ENCODE measurements at regions not wholly inside any gene's neighbourhood (a gene's known extent, or its start where the extent isn't known, plus 50 kb on each side); places are given as distances from the start of the nearest gene placed in this dataset.

DNA sequence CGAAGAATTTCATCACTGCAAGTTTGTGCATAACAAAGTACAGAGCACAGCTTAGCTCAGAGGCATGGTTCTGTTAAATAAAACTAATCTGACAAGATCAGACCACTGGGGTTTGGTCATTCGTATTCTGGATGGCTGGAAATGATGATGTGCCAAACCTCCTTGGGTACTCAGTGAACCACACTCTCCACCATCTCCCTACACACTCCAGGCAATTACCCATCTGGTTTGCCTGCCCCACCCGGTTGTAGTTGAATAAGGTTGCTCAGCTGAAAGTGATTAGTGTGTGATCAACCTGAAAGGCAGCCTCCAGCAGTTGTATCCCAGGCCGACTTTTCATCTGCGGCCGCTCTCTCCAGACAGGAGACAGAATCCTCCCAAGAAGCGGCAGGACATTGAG is 371.4 kb downstream of the TLE1 start:
- Histone ChIP-seq H2BK12ac (ENCODE audit: insufficient read length, low read depth, low read length) (no peak overlapping the region), H4K20me1 (ENCODE audit: control insufficient read depth, insufficient read depth, insufficient read length) (no peaks in the 10 kb centered on the region), H3K9me3 (ENCODE audit: control insufficient read depth, low read depth, low read length) (no peaks in the 10 kb centered on the region), H3K4me2 (ENCODE audit: insufficient read depth, insufficient read length, low read length) (no peak overlapping the region), H2BK120ac (ENCODE audit: low read depth, low read length, poor library complexity, severe bottlenecking) (no peak overlapping the region), H3K4ac (ENCODE audit: low read depth, low read length) (no peak overlapping the region), H3K18ac (ENCODE audit: insufficient read length, low read depth, low read length) (no peak overlapping the region), H2AFZ (ENCODE audit: low read length) (no peak overlapping the region), H4K5ac (ENCODE audit: insufficient read length, low read depth, low read length) (no peak overlapping the region), H3K79me1 (ENCODE audit: insufficient read depth, low read depth, low read length, poor library complexity, severe bottlenecking) (no peaks in the 10 kb centered on the region), H3K4me1 (ENCODE audit: insufficient read depth, low read length) (no peaks in the 10 kb centered on the region), H3T11ph (ENCODE audit: low read length) (no peak overlapping the region), H2AK5ac (ENCODE audit: insufficient read length, low read length) (no peak overlapping the region), H3K79me2 (ENCODE audit: insufficient read depth, low read length) (no peaks in the 10 kb centered on the region), H2BK5ac (ENCODE audit: insufficient read length, low read length) (no peak overlapping the region), H3K27me3 (ENCODE audit: insufficient read depth, low read length) (no peaks in the 10 kb centered on the region), H2BK20ac (ENCODE audit: low read depth, low read length, poor library complexity, severe bottlenecking) (no peak overlapping the region), H3K23me2 (ENCODE audit: insufficient read length, low read depth, low read length, poor library complexity, severe bottlenecking) (no peaks in the 10 kb centered on the region), H4K91ac (ENCODE audit: insufficient read length, low read depth, low read length) (no peak overlapping the region), H3K9ac (ENCODE audit: extremely low read depth, insufficient read length, low read length) (no peak overlapping the region), H4K8ac (replicated peaks; ENCODE audit: insufficient read length, low read depth, low read length) (no peak overlapping the region), H3K14ac (ENCODE audit: insufficient read depth, low read length) (no peak overlapping the region), H3K27ac (ENCODE audit: insufficient read length, low read depth, low read length) (no peak overlapping the region), H3K56ac (ENCODE audit: insufficient read length, low read depth, low read length) (no peak overlapping the region), H2BK15ac (ENCODE audit: low read depth, low read length) (no peak overlapping the region), H3K23ac (ENCODE audit: insufficient read length, low read depth, low read length) (no peak overlapping the region)
- no CpG with 5 or more reads among the region's 7 CpGs for WGBS (ENCODE audit: extremely low coverage, insufficient read length, low lambda C conversion rate)
- H3K4me3 Mint-ChIP-seq: no peak overlapping the region
- no peak overlapping the region for H3K27ac Mint-ChIP-seq
- TF ChIP-seq, protein P1, sequence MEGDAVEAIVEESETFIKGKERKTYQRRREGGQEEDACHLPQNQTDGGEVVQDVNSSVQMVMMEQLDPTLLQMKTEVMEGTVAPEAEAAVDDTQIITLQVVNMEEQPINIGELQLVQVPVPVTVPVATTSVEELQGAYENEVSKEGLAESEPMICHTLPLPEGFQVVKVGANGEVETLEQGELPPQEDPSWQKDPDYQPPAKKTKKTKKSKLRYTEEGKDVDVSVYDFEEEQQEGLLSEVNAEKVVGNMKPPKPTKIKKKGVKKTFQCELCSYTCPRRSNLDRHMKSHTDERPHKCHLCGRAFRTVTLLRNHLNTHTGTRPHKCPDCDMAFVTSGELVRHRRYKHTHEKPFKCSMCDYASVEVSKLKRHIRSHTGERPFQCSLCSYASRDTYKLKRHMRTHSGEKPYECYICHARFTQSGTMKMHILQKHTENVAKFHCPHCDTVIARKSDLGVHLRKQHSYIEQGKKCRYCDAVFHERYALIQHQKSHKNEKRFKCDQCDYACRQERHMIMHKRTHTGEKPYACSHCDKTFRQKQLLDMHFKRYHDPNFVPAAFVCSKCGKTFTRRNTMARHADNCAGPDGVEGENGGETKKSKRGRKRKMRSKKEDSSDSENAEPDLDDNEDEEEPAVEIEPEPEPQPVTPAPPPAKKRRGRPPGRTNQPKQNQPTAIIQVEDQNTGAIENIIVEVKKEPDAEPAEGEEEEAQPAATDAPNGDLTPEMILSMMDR (conservative IDR thresholded peaks at IDR 0.05): no peak
- peaks cover 2% of the 10 kb centered on the region; the same call in 1 of the 2 replicates for H3K27me3 Mint-ChIP-seq (ENCODE audit: low read depth)
- H3K9me3 Mint-ChIP-seq: peaks cover 13 to 24% of the 10 kb centered on the region in 2 experiments
- no peaks in the 10 kb centered on the region for H3K4me1 Mint-ChIP-seq
- peaks cover 6 to 27% (median 17%) of the 10 kb centered on the region in 3 experiments for H3K36me3 Mint-ChIP-seq (ENCODE audit: insufficient read depth in 1 of 3, low read depth in 3 of 3)
- DNase-seq: no peak

Measured in H9 (cell line).